A549 (cell line): ENCODE measurements at regions not wholly inside any gene's neighbourhood (a gene's known extent, or its start where the extent isn't known, plus 50 kb on each side); places are given as distances from the start of the nearest gene placed in this dataset.

Experiments used
- CBX8 ChIP-seq: fragments of 200-600 bp; sonication (generic); IDR thresholded peaks from 2 replicates; pipeline ENCODE4 v1.6.1; 2016
- CHD4 ChIP-seq: fragments of 200-600 bp; sonication (generic); IDR thresholded peaks from 2 replicates; pipeline ENCODE4 v1.6.1; 2016; ENCODE audit warnings: antibody characterized with exemption, mild to moderate bottlenecking, borderline replicate concordance
- EP300 ChIP-seq, 2 experiments: fragments of >200 bp; sonication (Bioruptor Twin); formaldehyde crosslinking; IDR thresholded peaks; 2 replicates in 1 of 2; 3 replicates in 1 of 2; pipeline ENCODE4 v1.6.1; 2016 to 2017
- HDAC2 ChIP-seq: fragments of 200-600 bp; sonication (generic); IDR thresholded peaks from 2 replicates; pipeline ENCODE4 v1.6.1; 2016
- MAZ ChIP-seq: fragments of 150-350 bp; IDR thresholded peaks from 2 replicates; pipeline ENCODE4 v1.6.1; 2014; ENCODE audit warnings: antibody characterized with exemption, low read depth, low read length, borderline replicate concordance
- PHF8 ChIP-seq: fragments of 200-600 bp; sonication (generic); IDR thresholded peaks from 2 replicates; pipeline ENCODE4 v1.6.1; 2016; ENCODE audit warnings: low read depth, mild to moderate bottlenecking, antibody characterized with exemption, moderate library complexity, borderline replicate concordance
- POLR2A ChIP-seq: IDR thresholded peaks from 2 replicates; pipeline ENCODE4 v1.6.1; 2012; ENCODE audit warnings: mild to moderate bottlenecking, low read length
- RARB ChIP-seq: fragments of 250-450 bp; sonication (Bioruptor Pico); IDR thresholded peaks from 2 replicates; pipeline ENCODE4 v1.8.0; 2021; ENCODE audit warnings: mild to moderate bottlenecking, moderate library complexity
- RNF2 ChIP-seq: fragments of 200-600 bp; sonication (generic); IDR thresholded peaks from 2 replicates; pipeline ENCODE4 v1.6.1; 2016; ENCODE audit warnings: low read depth, mild to moderate bottlenecking, antibody characterized with exemption, moderate library complexity, borderline replicate concordance
- TF ChIP-seq, protein P1 (sequence below): fragments of >200 bp; sonication (Bioruptor Twin); formaldehyde crosslinking; IDR thresholded peaks from 3 replicates; pipeline ENCODE4 v1.5.1; 2016
- TF ChIP-seq, protein P2 (sequence below): IDR thresholded peaks from 2 replicates; pipeline ENCODE4 v1.6.1; 2012
- TF ChIP-seq, protein P3 (sequence below): fragments of 200-600 bp; sonication (generic); IDR thresholded peaks from 2 replicates; pipeline ENCODE4 v1.6.1; 2016; ENCODE audit warnings: antibody characterized with exemption, mild to moderate bottlenecking, moderate library complexity
- TF ChIP-seq, protein P4 (sequence below): fragments of 450-650 bp; IDR thresholded peaks from 2 replicates; pipeline ENCODE4 v1.6.1; 2014; ENCODE audit warnings: antibody characterized with exemption

DNA sequence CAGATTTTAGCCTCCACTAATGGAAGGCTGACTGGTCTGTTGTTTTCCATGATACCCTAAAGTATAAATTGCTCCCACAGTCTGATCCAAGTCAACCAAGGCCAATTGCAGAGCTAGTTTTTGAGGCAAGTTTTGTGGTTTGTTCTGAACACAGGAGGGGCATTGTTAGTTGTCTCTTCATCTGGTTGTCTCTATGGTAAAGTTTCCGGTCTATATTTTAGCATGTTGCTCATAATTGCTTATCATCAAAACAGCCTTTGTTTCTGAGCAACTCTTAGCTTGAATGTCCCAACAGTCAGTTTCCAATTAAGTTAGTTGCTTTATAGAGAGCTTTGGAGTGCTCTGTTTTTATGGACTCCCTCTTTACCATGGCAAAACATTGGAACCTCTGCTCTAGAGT is 217.6 kb upstream of the CARD18 start:
- TF ChIP-seq, protein P1, sequence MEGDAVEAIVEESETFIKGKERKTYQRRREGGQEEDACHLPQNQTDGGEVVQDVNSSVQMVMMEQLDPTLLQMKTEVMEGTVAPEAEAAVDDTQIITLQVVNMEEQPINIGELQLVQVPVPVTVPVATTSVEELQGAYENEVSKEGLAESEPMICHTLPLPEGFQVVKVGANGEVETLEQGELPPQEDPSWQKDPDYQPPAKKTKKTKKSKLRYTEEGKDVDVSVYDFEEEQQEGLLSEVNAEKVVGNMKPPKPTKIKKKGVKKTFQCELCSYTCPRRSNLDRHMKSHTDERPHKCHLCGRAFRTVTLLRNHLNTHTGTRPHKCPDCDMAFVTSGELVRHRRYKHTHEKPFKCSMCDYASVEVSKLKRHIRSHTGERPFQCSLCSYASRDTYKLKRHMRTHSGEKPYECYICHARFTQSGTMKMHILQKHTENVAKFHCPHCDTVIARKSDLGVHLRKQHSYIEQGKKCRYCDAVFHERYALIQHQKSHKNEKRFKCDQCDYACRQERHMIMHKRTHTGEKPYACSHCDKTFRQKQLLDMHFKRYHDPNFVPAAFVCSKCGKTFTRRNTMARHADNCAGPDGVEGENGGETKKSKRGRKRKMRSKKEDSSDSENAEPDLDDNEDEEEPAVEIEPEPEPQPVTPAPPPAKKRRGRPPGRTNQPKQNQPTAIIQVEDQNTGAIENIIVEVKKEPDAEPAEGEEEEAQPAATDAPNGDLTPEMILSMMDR = no peak
- TF ChIP-seq PHF8 = no peak
- no peak for TF ChIP-seq CBX8
- TF ChIP-seq RNF2 = no peak
- TF ChIP-seq POLR2A = no peak
- TF ChIP-seq, protein P2, sequence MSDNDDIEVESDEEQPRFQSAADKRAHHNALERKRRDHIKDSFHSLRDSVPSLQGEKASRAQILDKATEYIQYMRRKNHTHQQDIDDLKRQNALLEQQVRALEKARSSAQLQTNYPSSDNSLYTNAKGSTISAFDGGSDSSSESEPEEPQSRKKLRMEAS = no peak
- TF ChIP-seq, protein P3, sequence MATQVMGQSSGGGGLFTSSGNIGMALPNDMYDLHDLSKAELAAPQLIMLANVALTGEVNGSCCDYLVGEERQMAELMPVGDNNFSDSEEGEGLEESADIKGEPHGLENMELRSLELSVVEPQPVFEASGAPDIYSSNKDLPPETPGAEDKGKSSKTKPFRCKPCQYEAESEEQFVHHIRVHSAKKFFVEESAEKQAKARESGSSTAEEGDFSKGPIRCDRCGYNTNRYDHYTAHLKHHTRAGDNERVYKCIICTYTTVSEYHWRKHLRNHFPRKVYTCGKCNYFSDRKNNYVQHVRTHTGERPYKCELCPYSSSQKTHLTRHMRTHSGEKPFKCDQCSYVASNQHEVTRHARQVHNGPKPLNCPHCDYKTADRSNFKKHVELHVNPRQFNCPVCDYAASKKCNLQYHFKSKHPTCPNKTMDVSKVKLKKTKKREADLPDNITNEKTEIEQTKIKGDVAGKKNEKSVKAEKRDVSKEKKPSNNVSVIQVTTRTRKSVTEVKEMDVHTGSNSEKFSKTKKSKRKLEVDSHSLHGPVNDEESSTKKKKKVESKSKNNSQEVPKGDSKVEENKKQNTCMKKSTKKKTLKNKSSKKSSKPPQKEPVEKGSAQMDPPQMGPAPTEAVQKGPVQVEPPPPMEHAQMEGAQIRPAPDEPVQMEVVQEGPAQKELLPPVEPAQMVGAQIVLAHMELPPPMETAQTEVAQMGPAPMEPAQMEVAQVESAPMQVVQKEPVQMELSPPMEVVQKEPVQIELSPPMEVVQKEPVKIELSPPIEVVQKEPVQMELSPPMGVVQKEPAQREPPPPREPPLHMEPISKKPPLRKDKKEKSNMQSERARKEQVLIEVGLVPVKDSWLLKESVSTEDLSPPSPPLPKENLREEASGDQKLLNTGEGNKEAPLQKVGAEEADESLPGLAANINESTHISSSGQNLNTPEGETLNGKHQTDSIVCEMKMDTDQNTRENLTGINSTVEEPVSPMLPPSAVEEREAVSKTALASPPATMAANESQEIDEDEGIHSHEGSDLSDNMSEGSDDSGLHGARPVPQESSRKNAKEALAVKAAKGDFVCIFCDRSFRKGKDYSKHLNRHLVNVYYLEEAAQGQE = no peak
- TF ChIP-seq HDAC2 = no peak
- TF ChIP-seq, protein P4, sequence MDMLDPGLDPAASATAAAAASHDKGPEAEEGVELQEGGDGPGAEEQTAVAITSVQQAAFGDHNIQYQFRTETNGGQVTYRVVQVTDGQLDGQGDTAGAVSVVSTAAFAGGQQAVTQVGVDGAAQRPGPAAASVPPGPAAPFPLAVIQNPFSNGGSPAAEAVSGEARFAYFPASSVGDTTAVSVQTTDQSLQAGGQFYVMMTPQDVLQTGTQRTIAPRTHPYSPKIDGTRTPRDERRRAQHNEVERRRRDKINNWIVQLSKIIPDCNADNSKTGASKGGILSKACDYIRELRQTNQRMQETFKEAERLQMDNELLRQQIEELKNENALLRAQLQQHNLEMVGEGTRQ = no peak
- TF ChIP-seq EP300 (IDR thresholded peaks at IDR 0.05) = no peak
- no peak for TF ChIP-seq RARB (CRISPR knock-in tag)
- TF ChIP-seq MAZ = no peak
- no peak for TF ChIP-seq CHD4
